ENCODE measurements at regions not wholly inside any gene's neighbourhood (a gene's known extent, or its start where the extent isn't known, plus 50 kb on each side); places are given as distances from the start of the nearest gene placed in this dataset.
A peak's percentile ranks its signal among the peaks of the same experiment; 100 is the strongest.

DNA sequence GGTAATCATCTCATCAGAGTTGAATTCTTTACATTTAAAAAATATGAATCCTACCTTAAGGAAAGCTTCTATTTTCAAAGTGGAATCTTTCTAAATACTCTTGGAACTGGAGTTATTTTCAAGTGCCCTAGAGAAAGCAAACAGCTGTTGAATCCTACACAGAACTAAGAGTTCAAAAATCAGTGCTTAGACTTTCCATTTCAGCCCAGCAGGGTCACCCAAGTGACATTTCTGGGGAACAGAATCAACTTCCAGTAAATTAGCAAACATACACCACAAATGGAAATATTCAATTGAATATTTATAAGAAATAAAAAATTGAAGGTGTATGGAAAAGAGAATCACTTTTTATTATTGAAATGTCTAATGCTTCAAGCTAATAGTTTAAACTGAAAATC is 427.7 kb upstream of the NOX3 start:
- Histone ChIP-seq H2AK5ac (ENCODE audit: low read length, severe bottlenecking) (no peak overlapping the region), H2BK5ac (ENCODE audit: low read depth, low read length, poor library complexity, severe bottlenecking) (no peak overlapping the region), H4K91ac (ENCODE audit: low read length) (no peak overlapping the region), H3K27me3 (ENCODE audit: control insufficient read depth in 1 of 2, insufficient read depth in 1 of 2, low read length in 2 of 2) (no peaks in the 10 kb centered on the region), H3K23ac (ENCODE audit: low read length in 2 of 2) (no peak overlapping the region), H3K27ac (ENCODE audit: low read length, poor library complexity, severe bottlenecking) (no peak overlapping the region), H3K79me1 (replicated peaks; ENCODE audit: low read length, poor library complexity, severe bottlenecking) (no peaks in the 10 kb centered on the region), H3K18ac (ENCODE audit: low read depth in 1 of 2, low read length in 2 of 2) (no peak overlapping the region), H3K4me3 (ENCODE audit: insufficient read depth in 1 of 2, low read depth in 1 of 2, low read length in 2 of 2) (no peak overlapping the region), H3K4ac (ENCODE audit: low read depth in 1 of 2, low read length in 2 of 2) (no peak overlapping the region), H2BK120ac (ENCODE audit: low read depth, low read length) (no peak overlapping the region), H3K36me3 (ENCODE audit: control insufficient read depth in 1 of 2, insufficient read depth in 2 of 2, low read depth in 1 of 2, low read length in 2 of 2) (no peaks in the 10 kb centered on the region), H4K8ac (ENCODE audit: low read length) (no peak overlapping the region), H3K4me1 (ENCODE audit: control insufficient read depth, insufficient read depth, low read depth, low read length) (peaks cover 2% of the 10 kb centered on the region), H3K4me2 (ENCODE audit: low read length, poor library complexity, severe bottlenecking) (no peak overlapping the region), H2AFZ (ENCODE audit: low read depth, low read length) (no peak overlapping the region), H3K9me3 (ENCODE audit: control insufficient read depth, low read length) (peaks cover 2% of the 10 kb centered on the region), H2BK12ac (ENCODE audit: low read length in 2 of 2) (no peak overlapping the region), H3K14ac (ENCODE audit: low read length in 2 of 2) (no peak overlapping the region), H3K9ac (ENCODE audit: low read length) (peak overlapping the region; percentile 41), H2BK15ac (ENCODE audit: low read depth, poor library complexity, severe bottlenecking) (no peak overlapping the region)
- DNase-seq: peak; percentile 78

GRCh38 chr6:155882527-155883333 is 427.1 kb upstream of the NOX3 start:
- H2BK15ac ChIP-seq (ENCODE audit: low read depth, poor library complexity, severe bottlenecking): no peak overlapping the region
- H2AK5ac ChIP-seq (ENCODE audit: low read length, severe bottlenecking): no peak overlapping the region
- H4K8ac ChIP-seq (ENCODE audit: low read length): no peak overlapping the region
- H3K4me2 ChIP-seq (ENCODE audit: low read length, poor library complexity, severe bottlenecking): no peak overlapping the region
- H2BK5ac ChIP-seq (ENCODE audit: low read depth, low read length, poor library complexity, severe bottlenecking): no peak overlapping the region
- H3K14ac ChIP-seq (ENCODE audit: low read length in 2 of 2): no peak overlapping the region
- no peaks in the 10 kb centered on the region for H3K36me3 ChIP-seq (ENCODE audit: control insufficient read depth in 1 of 2, insufficient read depth in 2 of 2, low read depth in 1 of 2, low read length in 2 of 2)
- no peak overlapping the region for H2AFZ ChIP-seq (ENCODE audit: low read depth, low read length)
- WGBS: 65% methylated on average over 2 of the region's 4 CpGs
- H4K91ac ChIP-seq (ENCODE audit: low read length): peak overlapping the region; percentile 23
- no peaks in the 10 kb centered on the region for H3K27me3 ChIP-seq (ENCODE audit: control insufficient read depth in 1 of 2, insufficient read depth in 1 of 2, low read length in 2 of 2)
- no peak overlapping the region for H3K9ac ChIP-seq (ENCODE audit: low read length)
- H2BK12ac ChIP-seq (ENCODE audit: low read length in 2 of 2): peak overlapping the region in 1 of 2 experiments; percentile 54
- H3K23ac ChIP-seq (ENCODE audit: low read length in 2 of 2): no peak overlapping the region
- H3K4me1 ChIP-seq (ENCODE audit: control insufficient read depth, insufficient read depth, low read depth, low read length): peaks cover 2% of the 10 kb centered on the region
- peak overlapping the region in 1 of 2 experiments; percentile 40 for H3K4ac ChIP-seq (ENCODE audit: low read depth in 1 of 2, low read length in 2 of 2)
- H3K9me3 ChIP-seq (ENCODE audit: control insufficient read depth, low read length): peaks cover 2% of the 10 kb centered on the region
- H2BK120ac ChIP-seq (ENCODE audit: low read depth, low read length): peak overlapping the region; percentile 77
- DNase-seq: peak; percentile 70
- H3K4me3 ChIP-seq (ENCODE audit: insufficient read depth in 1 of 2, low read depth in 1 of 2, low read length in 2 of 2): no peak overlapping the region
- peak overlapping the region; percentile 48 to 92 for H3K18ac ChIP-seq (ENCODE audit: low read depth in 1 of 2, low read length in 2 of 2)
- H3K79me1 ChIP-seq (replicated peaks; ENCODE audit: low read length, poor library complexity, severe bottlenecking): no peaks in the 10 kb centered on the region
- H3K27ac ChIP-seq (ENCODE audit: low read length, poor library complexity, severe bottlenecking): peak overlapping the region; percentile 9

DNA sequence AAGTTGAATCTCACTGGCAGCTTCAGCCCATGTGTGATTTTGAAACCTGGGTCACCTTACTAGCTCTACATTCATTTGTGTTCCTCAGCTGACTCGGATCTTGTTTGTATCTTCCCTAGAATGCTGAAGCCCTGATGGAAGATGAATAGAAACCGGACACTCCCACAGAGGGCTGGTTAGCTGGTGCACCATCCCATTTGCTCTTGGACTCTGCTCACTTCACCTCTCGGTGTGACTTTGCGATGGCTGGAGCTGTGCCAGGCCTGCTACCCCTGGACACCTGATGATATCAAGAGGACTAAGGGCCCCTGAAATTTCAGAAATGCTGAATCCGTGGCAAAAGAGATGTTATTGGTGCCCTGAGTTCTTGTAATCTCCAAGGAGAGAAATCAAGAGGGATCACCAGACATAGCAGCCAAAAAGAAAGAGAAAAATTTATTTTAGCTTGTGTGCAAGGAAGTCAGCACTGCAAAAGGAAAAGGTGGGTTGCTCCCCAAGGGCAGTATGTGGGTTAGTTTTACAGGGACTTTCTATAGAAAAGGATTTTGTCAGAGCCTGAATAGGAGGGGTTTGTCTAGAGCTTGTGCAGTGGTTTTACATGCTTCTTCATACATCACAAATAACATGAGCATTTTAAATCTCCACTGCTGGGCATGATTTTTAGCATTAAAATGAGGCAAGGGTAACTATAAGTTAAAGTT is 426.3 kb upstream of the NOX3 start:
- no peak overlapping the region for H3K4me2 ChIP-seq (ENCODE audit: low read length, poor library complexity, severe bottlenecking)
- H3K36me3 ChIP-seq (ENCODE audit: control insufficient read depth in 1 of 2, insufficient read depth in 2 of 2, low read depth in 1 of 2, low read length in 2 of 2): no peaks in the 10 kb centered on the region
- DNase-seq: peak; percentile 14
- peak overlapping the region; percentile 54 to 97 for H2BK12ac ChIP-seq (ENCODE audit: low read length in 2 of 2)
- H4K8ac ChIP-seq (ENCODE audit: low read length): peak overlapping the region; percentile 77
- no peak overlapping the region for H2AK5ac ChIP-seq (ENCODE audit: low read length, severe bottlenecking)
- peak overlapping the region; percentile 77 for H2BK120ac ChIP-seq (ENCODE audit: low read depth, low read length)
- peaks cover 2% of the 10 kb centered on the region for H3K9me3 ChIP-seq (ENCODE audit: control insufficient read depth, low read length)
- no peak overlapping the region for H3K4me3 ChIP-seq (ENCODE audit: insufficient read depth in 1 of 2, low read depth in 1 of 2, low read length in 2 of 2)
- H2BK5ac ChIP-seq (ENCODE audit: low read depth, low read length, poor library complexity, severe bottlenecking): no peak overlapping the region
- H3K27me3 ChIP-seq (ENCODE audit: control insufficient read depth in 1 of 2, insufficient read depth in 1 of 2, low read length in 2 of 2): no peaks in the 10 kb centered on the region
- no peaks in the 10 kb centered on the region for H3K79me1 ChIP-seq (replicated peaks; ENCODE audit: low read length, poor library complexity, severe bottlenecking)
- peak overlapping the region; percentile 9 for H3K27ac ChIP-seq (ENCODE audit: low read length, poor library complexity, severe bottlenecking)
- H2BK15ac ChIP-seq (ENCODE audit: low read depth, poor library complexity, severe bottlenecking): no peak overlapping the region
- no peak overlapping the region for H2AFZ ChIP-seq (ENCODE audit: low read depth, low read length)
- no peak overlapping the region for H3K23ac ChIP-seq (ENCODE audit: low read length in 2 of 2)
- peaks cover 2% of the 10 kb centered on the region for H3K4me1 ChIP-seq (ENCODE audit: control insufficient read depth, insufficient read depth, low read depth, low read length)
- no peak overlapping the region for H3K9ac ChIP-seq (ENCODE audit: low read length)
- peak overlapping the region; percentile 88 for H4K91ac ChIP-seq (ENCODE audit: low read length)
- H3K14ac ChIP-seq (ENCODE audit: low read length in 2 of 2): no peak overlapping the region
- WGBS: 63% methylated on average over 5 of the region's 5 CpGs
- H3K4ac ChIP-seq (ENCODE audit: low read depth in 1 of 2, low read length in 2 of 2): peak overlapping the region in 1 of 2 experiments; percentile 91
- peak overlapping the region; percentile 87 to 92 for H3K18ac ChIP-seq (ENCODE audit: low read depth in 1 of 2, low read length in 2 of 2)

DNA sequence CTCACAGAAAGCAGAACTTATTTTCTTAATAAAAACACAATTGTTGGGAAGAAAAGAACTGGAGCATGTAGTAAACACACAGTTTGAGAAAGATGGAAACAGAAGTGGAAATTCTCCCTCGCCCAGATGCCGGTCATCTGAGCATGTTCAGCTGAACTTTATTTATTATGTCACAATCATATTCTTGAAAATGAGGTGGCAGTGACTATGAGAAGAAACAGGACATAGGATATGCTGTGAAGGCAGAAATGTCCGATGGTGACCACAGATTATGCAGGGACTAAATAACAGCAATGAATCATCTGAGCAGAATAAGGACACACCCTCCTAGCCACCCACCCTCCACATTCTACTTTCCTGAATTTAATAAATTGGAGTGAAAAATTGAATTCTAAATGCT is 425.3 kb upstream of the NOX3 start:
- Histone ChIP-seq H2BK15ac (ENCODE audit: low read depth, poor library complexity, severe bottlenecking) (no peak overlapping the region), H3K23ac (ENCODE audit: low read length in 2 of 2) (no peak overlapping the region), H2BK120ac (ENCODE audit: low read depth, low read length) (no peak overlapping the region), H3K79me1 (replicated peaks; ENCODE audit: low read length, poor library complexity, severe bottlenecking) (no peaks in the 10 kb centered on the region), H2AK5ac (ENCODE audit: low read length, severe bottlenecking) (no peak overlapping the region), H3K14ac (ENCODE audit: low read length in 2 of 2) (no peak overlapping the region), H3K36me3 (ENCODE audit: control insufficient read depth in 1 of 2, insufficient read depth in 2 of 2, low read depth in 1 of 2, low read length in 2 of 2) (no peaks in the 10 kb centered on the region), H2AFZ (ENCODE audit: low read depth, low read length) (no peak overlapping the region), H3K4me1 (ENCODE audit: control insufficient read depth, insufficient read depth, low read depth, low read length) (peaks cover 2% of the 10 kb centered on the region), H4K8ac (ENCODE audit: low read length) (no peak overlapping the region), H4K91ac (ENCODE audit: low read length) (no peak overlapping the region), H3K18ac (ENCODE audit: low read depth in 1 of 2, low read length in 2 of 2) (no peak overlapping the region), H3K9ac (ENCODE audit: low read length) (no peak overlapping the region), H3K4me2 (ENCODE audit: low read length, poor library complexity, severe bottlenecking) (no peak overlapping the region), H2BK5ac (ENCODE audit: low read depth, low read length, poor library complexity, severe bottlenecking) (no peak overlapping the region), H2BK12ac (ENCODE audit: low read length in 2 of 2) (no peak overlapping the region), H3K4me3 (ENCODE audit: insufficient read depth in 1 of 2, low read depth in 1 of 2, low read length in 2 of 2) (no peak overlapping the region), H3K27me3 (ENCODE audit: control insufficient read depth in 1 of 2, insufficient read depth in 1 of 2, low read length in 2 of 2) (no peaks in the 10 kb centered on the region), H3K27ac (ENCODE audit: low read length, poor library complexity, severe bottlenecking) (no peak overlapping the region), H3K9me3 (ENCODE audit: control insufficient read depth, low read length) (no peaks in the 10 kb centered on the region), H3K4ac (ENCODE audit: low read depth in 1 of 2, low read length in 2 of 2) (peak overlapping the region in 1 of 2 experiments; percentile 15)
- no CpG with 5 or more reads among the region's 3 CpGs for WGBS
- peak; percentile 62 for DNase-seq
